EH (cell line): ENCODE measurements at regions not wholly inside any gene's neighbourhood (a gene's known extent, or its start where the extent isn't known, plus 50 kb on each side); places are given as distances from the start of the nearest gene placed in this dataset.
"Not testable (repeated sequence)": the region's sequence is repeated elsewhere in the genome, so short reads cannot be mapped to it uniquely, and the experiment has no call there.

Experiments
- DNase-seq: peaks from one replicate; pipeline ENCODE4 v3.0.0-alpha.2; 2015; ENCODE audit warnings: low read depth

DNA sequence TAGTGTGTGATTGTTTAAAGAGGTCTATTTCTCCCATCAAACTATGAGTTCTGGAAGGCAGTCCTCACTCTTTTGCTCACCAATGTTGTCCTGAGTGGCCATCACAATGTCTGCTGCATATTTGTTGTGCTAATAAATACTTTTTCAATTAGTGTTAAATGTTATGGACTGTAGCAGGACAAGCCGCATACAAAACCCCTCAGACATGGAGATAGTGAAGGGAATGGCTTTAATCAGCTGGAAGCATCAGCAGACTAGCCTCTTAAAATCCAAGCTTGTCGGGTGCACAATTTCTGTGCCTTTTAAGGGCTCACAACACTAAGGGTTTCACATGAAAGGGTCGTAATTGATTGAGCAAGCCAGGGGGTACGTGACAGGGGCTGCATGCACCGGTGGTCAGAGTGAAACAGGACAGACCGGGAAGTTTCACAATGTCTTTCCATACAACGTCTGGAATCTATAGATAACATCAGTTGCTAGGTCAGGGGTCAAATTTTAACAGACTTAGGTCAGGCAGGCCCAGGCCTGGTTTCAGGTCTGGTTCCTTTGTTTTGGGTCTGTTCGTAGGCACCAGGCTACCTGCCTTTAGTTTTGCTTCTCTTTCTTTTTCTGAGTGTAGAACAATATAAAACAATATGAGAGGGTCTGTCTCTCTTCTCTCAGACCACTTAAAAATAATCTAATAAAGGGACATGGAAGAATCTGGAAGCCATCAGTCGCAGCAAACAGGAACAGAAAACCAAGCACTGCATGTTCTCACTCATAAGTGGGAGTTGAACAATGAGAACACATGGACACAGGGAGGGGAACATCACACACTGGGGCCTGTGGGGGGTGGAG lies 327.6 kb upstream of the HTR1E start:
- DNase-seq = no peak

DNA sequence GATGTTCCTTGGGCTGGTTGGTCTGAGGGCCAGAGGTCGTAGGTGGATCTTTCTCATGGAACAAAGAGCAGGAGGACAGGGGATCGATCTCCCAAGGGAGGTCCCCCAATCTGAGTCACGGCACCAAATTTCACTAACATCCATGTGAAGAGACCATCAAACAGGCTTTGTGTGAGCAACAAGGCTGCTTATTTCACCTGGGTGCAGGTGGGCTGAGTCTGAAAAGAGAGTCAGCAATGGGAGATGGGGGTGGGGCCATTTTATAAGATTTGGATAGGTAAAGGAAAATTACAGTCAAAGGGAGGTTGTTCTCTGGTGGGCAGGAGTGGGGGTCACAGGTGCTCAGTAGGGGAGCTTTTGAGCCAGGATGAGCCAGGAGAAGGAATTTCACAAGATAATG lies 334.0 kb upstream of the HTR1E start:
- not testable (repeated sequence) for DNase-seq

DNA sequence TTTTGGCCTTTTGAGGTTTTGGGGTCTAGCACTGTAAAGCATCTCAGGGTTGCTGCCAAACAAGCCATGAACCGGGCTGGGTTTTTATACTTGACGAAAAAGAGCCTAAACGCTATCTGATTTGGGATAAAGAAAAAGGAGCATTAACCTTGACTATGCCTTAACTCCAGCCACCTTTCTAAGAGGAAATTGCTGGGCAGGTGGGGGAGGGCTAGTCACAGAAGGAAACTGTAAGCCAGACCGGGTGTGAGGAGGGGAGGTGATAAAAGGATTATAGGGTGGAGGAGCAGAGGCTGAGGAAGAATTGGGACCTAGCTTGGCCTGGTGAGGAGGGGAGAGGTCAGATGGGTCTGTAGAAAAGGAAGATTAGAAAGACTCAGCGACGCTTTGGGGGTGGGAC lies 335.2 kb upstream of the HTR1E start:
- DNase-seq = not testable (repeated sequence)

DNA sequence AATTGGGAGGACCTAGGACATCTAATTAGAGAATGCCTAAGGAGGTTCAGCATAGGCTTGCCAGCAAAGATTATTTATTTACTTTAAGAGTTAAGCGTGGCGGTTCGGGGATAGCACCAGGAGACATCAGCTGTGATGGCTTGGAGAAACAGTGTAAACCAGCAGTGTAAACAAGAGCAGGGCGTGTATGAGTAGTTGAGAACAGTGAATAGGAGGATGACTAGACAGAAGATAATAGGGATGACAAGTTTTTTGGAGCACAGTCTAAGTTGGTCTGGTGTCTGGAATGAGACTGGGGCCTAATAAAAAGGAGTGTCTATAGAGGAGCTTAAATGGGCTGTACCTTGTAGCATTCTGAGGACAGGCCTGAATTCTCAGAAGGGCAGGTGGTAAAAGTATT lies 338.4 kb upstream of the HTR1E start:
- DNase-seq = not testable (repeated sequence)

DNA sequence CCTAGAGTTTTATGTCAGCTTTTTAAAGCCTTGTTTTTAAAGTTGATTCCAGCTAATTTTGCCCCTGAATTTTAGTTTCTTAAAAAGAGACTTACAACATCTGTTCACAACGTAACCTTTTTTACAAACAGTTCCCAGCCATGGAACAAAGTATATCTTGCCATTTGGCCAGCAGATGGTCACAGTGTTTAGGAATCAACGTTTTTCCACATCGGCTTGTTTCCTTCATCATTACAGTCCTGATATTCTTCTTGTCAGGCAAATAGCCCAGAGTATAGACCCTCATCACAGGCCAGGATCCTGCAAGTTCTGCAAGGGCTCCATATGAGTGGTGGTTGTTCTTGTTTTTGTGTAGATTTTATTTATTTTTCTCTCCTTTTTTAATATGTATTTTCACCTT lies 341.7 kb upstream of the HTR1E start:
- DNase-seq = no peak

DNA sequence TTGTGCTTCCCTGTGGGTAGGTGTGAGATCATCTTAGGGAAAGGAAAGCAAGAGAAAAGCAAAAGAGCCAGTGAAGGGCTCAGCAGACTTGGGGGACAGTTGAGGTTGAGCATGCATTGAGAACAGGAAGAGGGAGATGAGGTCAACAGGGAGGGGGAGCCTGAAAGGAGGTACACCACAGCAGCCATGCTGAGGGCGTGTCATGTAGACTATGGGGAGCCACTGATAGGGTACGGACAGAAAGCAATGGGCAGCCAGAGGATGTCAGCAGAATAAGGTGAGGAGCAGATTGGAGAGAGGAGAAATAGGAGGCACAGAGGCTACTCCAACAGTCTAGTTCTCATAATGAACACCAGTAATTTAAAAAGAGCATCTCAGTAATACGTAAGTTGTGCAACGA lies 351.1 kb upstream of the HTR1E start:
- DNase-seq = no peak

DNA sequence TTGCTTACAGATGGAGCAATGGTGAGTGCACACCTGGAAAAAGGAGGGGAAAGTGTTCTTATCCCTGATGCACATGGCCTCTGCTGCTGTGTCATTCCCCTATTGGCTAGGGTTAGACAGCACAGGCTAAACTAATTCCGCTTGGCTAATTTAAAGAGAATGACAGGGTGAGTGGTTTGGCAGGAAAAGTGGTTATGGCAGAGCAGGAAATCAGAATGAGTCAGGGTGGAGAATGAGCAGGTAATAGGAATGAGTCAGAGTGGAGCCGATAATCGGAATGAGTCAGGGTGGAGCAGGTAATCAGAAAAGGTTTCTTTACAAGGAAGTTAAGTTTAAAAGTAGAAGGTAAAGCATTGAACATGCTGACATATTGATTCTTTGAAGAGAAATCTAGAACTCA lies 355.5 kb upstream of the HTR1E start:
- DNase-seq = no peak

DNA sequence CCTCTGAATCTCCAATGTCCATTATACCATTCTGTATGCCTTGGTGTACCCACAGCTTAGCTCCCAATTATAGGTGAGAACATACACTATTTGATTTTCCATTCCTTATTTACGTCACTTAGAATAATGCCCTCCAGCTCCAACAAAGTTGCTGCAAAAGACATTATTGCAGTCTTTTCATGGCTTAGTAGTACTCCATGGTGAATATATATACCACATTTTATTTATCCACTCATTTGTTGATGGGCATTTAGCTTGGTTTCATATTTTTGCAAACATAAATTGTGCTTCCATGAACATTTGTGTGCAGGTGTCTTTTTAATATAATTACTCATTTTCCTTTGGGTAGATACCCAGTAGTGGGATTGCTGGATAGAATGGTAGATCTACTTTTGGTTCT lies 374.1 kb upstream of the HTR1E start:
- DNase-seq = no peak

DNA sequence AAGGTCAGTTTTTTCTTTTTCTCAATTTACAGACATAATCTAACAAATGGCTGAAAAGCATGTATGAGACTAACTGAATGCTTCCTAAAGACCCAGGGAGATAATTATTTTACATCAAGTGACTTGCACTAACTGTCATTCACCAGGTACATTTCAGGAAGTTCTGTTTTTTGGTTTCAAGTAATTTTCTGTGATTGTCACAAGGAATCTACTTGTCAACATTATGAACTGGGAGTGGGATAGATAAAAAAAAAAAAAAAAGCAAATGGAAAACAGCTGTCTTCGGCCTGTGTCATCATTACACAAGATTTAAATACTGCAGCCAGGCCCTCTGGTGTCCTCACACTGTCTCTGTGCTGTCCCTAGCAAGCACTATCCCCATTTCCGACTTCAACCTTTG lies 379.0 kb upstream of the HTR1E start:
- no peak for DNase-seq

DNA sequence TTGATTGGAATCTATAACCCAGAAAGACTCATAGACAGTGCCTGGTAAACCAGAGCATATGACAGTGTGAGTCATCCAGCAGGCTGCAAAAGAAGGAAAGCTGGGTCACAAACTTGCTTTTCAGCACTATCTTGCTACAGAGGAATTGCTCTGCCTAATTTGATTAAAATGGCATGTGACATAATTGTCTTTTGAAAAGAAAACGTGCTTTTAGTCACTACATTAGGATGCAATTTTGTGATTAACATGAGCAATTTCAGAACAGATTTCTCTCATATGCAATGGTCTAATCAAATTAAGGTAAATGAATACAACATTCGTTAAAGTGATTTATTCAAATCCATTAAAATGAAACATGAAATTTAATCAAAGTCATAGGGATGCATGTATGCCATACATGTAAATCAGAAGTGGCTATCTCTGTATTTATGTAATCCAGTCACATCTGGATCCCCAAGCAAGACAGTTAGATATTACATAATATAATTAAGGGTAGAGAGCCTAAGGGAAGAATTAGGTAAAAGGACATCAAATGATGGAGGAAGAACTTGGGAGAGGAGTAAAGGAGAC lies 400.0 kb upstream of the HTR1E start:
- DNase-seq = no peak

DNA sequence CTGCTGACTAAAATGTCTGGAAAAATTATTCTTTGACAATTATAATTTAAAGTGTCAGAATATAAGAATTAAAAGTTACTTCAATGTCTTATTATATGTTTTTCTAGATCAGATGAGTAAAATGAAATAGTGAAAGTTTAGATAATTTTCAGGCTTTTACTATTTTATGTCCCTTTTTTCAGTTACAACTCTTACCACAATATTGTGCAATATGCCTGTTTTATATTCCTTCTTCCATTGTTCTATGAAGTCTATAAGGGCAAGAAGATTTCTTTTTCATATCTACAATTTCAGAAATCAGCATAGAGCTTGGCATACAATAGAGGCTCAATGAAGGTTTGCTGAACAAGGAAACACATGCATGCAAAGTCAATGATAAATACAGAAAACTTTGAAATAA lies 401.2 kb upstream of the HTR1E start:
- no peak for DNase-seq

DNA sequence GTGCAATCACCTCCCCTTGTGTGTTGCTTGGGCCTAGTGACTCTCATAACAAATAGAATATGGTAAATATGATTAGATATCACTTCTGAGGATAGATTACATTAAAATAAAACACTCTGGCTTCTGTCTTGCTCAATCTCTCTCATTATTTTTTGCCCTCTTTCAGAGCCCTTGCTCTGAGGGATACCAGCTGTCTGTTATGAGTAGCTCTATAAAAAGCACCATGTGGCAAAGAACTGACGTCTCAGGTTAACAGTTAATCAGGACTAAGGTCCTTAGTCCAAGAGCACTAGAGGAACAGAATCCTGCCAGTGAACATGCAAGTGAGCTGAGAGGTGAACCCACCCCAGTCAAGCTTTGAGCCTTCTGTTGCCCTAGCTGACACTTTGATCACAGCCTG lies 402.2 kb upstream of the HTR1E start:
- DNase-seq = no peak

DNA sequence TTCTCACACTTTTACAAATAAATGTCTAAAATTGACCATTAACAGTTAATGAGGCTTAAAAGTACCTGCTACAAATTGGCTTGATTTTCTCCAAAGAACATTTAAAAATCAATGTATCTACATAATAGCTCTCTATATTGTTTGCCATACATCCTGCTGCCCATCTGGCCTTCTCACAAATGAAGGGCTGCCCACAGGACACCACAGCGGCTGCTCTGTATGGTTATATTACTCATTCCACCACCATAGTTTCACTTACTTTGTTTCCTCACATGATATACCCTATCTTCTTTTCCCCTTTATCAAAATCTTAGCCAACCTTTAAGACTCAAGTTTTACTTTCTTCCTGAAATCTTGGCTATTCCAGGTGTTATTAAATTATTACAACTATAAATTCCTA lies 407.7 kb upstream of the HTR1E start:
- no peak for DNase-seq

DNA sequence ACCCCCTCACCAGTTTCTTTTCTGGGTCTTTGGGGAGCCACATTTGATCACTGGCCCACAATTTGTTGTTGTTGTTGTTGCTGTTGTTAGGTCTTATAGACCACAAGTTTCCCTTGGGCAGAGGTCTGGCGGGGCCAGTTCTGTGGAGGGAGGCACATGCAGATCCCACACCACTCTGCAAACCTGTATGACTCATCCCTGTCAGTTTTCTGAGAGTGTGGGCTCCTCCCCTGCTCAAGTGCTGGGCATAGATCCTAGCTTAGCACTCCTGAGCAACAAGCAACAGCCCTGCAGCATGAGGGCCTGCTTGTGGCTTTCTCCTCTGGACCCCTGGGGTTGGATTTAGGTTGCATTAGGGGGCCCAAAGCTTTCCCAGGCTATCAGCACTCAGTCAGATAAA lies 411.1 kb upstream of the HTR1E start:
- DNase-seq = no peak

DNA sequence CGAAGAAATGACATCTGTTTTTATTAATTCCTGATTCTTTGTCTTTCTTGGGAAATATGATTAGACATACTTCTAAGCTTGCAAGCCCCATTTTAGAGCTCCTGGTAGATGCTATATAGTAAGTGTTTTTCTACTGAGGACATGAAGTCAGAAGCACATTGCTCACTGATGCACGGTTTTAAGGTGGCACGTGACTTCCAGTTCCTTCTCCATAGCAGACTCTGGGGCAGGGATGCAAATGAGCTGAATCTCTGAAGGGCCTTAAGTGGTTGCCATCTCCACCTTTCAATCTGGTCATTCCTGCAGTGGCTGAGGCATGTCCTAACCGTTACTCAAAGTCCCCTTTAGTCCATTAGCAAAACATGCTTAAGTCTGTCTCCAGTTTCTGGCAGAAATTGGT lies 421.2 kb upstream of the HTR1E start:
- no peak for DNase-seq

DNA sequence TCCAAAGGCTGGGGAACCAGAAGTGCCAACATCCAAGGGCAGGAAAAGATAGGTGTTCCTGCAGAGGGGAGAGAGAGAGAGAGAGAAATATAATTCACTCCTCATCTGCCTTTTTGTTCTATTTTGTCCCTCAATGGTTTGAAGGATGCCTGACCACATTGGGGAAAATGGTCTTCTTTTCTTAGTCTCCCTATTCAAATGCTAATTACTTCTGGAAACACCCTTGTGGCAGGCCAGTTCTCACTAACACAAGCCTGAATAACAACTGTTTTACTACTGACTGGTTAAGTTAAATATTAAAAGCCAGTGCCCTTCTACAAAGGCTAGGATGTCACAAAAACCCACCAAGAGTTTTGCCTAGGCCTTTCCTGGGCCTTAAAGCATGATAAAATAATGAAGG lies 425.4 kb upstream of the HTR1E start:
- no peak for DNase-seq

DNA sequence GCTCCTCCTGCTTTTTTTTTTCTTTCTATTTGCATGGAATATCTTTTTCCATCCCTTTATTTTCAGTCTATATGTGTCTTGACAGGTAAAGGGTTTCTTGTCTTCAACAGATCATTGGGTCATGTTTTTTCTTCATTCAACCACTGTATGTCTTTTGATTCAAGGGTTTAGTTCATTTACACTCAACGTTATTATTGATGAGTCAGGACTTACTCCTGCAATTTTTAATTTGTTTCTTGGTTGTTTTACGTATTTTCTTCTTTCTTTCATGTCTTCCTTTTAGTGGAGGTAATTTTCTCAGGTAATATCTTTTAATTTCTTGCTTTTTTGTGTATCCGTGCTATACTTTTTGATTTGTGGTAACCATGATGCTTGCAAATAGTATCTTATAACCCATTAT lies 429.1 kb upstream of the HTR1E start:
- no peak for DNase-seq

DNA sequence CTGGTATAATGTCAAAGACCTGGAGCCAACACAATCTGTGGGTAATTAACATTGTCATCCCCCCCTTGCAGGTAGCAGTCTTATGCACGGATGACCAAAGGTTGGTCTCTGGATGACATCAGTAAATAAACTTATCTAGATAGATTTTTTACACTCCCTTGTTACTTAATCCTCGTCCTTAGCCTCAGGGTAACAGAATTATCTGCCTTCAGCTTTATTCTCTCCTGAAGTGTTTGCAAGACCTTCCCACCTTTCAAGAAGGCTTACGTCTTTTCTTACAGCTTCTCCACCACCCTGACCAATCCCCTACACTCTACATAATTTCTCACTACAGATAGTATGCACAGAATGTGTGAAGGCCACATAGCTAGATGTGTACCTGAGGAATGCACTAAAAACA lies 434.8 kb upstream of the HTR1E start:
- no peak for DNase-seq

DNA sequence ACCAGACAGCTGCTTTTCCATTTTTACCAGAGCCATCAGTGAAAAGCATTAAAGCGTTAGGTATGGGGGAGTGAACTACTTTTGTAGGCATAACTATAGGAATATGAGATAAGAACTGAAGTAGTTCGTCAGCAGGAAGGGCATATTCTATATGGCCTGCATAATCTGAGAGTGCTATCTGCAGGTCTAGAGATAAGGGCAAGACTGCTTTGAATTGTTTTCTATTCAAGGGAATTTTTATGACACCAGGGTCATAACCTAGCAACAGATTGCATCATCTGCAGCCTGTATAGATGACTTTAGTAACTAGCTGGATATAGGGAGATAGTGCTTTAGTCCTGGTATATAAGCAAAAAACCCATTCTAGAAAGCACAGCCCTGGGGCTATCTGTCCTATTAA lies 437.3 kb upstream of the HTR1E start:
- no peak for DNase-seq

DNA sequence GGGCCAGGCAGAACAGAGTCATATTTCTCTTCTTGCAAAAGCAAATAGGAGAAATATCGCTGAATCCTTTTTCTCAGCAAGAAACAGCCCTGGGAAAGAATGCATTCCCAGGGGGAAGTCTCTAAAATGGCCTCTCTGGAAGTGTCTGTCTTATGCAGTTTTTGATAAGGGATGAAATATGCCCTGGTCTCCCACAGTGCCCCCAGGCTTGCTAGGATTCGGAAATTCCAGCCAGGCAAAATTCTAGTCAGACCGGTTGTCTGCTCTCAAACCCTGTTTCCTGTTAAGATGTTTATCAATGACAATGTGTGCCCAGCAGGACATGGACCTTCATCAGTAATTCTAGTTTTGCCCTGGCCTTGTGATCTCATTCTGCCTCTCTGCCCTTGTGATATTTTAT lies 448.3 kb upstream of the HTR1E start:
- not testable (repeated sequence) for DNase-seq

DNA sequence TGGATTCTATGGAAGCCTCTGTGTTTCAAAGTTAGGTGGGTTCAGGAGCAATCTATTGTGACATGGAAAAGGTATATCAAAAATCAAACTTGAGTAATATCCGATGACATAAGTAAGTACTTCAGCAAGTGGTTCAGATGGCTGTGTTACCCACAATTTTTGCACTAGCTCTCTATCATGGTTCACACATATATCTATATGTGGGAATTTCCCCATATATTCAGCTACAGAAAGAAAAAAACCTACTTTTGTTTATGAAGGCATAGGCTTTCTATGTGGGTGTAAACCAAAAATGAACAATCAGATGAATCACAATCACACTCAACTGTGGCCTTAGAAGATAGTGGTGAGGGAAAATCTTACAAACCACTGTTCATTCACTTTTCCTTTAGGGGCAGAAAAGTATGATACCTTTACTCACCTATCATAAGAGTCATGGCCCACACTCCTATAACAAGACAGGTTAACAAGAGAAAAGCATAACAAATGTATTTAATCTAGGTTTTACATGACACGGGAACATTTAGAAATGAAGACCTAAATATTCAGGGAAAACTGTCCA lies 449.6 kb upstream of the HTR1E start:
- DNase-seq = no peak

DNA sequence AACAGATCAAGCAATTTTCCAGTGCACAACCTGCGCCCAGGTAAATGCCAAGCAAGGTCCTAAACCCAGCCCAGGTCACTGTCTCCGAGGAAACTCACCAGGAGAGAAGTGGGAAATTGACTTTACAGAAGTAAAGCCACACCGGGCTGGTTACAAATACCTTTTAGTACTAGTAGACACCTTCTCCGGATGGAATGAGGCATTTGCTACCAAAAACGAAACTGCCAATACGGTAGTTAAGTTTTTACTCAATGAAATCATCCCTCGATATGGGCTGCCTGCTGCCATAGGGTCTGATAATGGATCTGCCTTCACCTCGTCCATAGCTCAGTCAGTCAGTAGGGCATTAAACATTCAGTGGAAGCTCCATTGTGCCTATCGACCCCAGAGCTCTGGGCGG lies 459.0 kb upstream of the HTR1E start:
- not testable (repeated sequence) for DNase-seq

DNA sequence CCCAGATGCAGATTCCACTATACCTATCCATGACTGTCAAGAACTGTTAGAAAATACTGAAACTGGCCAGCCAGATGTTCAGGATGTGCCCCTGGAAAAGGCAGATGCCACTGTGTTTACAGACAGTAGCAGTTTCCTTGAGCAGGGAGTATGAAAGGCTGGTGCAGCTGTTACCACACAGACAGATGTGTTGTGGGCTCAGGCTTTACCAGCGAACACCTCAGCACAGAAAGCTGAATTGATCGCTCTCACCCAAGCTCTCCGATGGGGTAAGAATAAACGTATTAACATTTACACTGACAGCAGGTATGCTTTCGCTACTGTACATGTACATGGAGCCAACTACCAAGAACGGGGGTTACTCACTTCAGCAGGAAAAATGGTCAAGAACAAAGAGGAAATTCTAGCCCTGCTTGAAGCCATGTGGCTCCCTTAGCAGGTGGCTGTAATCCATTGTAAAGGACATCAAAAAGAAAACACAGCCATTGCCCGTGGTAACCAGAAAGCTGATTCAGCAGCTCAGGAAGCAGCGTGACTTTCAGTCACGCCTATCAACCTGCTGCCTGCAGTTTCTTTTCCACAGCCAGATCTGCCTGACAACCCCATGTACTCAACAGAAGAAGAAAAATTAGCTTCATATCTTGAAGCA lies 459.7 kb upstream of the HTR1E start:
- no peak for DNase-seq
